Stimulated activated CD4-positive, alpha-beta T cell treated with anti-CD3 and anti-CD28 coated beads, Interleukin-15, amount 100 ng/mL, for 48 hours (primary cell): ENCODE measurements at regions not wholly inside any gene's neighbourhood (a gene's known extent, or its start where the extent isn't known, plus 50 kb on each side); places are given as distances from the start of the nearest gene placed in this dataset.
"Not testable (repeated sequence)": the region's sequence is repeated elsewhere in the genome, so short reads cannot be mapped to it uniquely, and the experiment has no call there.

Experiments used
- DNase-seq, 2 donors: peaks; one replicate each; pipeline ENCODE4 v3.0.0-alpha.2; 2020; ENCODE audit warnings: low read depth in 2 of 2

DNA sequence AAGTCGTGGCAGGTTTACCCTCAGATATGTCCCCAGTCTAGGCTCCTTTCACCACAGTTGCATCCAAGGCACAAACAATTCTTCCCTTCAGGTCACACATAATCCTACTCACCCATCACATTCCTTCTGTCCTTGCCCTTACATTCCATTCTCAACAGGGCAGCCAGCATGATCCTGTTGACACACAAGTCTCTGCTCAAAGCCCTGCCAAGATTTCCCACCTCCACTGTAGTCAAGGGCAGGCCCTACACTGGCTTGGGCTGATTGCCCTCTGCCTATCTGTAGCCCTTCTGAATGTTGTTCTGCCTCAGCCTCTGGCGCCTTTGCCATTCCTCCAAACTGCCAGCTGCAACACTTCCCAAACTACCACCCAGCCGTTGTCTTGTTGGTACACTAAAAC is 187.9 kb upstream of the AKR1E2 start:
- DNase-seq: no peak

DNA sequence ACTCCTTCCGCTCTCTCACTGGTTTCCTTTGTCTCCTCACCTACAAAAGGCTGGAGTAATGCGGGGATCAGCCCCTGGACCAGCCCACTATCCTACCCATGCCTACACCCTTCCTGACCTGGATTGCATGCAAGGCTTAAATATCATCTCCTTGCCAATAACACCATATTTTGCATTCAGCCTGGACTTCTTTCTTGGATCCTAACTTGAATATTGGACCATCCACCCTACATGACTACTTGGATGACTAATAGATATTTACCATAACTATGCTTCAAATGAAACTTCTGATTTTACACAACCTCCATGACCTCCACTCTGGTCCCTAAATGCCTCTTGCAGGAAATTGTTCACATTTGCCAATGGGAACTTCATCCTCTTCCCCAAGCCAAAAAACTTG is 188.3 kb upstream of the AKR1E2 start:
- DNase-seq: no peak

DNA sequence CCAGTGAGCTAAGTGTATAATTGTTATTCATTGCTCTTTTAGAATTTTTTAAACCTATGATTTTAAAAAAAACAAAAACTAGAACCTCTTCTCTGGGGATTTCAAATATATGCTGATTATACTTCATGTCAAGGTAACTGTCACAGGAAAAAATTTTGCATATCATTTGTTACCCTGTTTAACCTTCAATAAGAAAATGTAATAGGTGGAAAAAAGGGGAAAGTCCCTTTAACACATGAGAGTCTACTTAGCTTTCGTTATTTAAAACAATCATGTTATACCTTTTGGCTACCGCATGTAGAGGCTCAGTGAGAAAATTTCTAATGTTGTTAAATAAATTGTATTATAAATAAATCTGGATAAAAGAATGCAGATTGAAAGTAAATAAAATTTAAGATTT is 190.1 kb upstream of the AKR1E2 start:
- DNase-seq: no peak

DNA sequence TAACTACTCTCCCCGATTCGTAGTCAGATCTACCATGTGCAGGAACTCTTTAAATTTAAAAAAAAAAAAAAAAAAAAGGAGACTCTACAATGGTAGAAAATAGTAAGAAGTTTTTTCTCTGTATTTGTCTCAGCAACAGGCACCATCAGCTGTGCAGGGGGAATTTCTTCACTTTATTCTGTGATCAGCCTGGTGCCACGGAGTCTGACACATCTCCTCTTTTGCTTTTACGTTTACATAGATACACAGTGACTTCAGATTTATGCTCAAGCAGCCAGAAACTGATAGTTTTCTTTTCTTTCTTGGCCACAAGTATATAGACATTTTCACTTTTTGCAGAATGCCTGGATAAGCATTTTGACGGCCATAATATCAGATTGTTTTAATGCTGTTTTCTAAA is 190.6 kb upstream of the AKR1E2 start:
- no peak for DNase-seq

DNA sequence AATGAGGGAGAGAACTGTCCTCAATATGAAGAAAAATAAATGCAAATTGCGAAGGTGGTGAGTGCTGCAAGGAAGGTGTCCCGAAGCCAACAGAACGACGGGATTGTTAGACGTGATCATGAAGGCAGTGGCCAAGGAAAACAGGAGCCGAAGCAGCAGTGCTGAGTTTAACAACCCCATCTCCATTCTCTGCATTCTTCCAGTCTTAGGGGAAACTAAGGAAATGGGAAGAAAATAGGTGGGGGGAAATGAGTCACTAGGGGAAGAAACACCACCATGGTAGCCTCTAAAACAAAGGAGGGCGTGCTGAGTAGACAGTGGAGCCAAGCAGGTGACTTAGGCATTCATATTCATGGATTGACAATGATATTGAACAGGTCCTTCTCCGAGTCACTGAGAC is 192.2 kb upstream of the AKR1E2 start:
- no peak for DNase-seq

DNA sequence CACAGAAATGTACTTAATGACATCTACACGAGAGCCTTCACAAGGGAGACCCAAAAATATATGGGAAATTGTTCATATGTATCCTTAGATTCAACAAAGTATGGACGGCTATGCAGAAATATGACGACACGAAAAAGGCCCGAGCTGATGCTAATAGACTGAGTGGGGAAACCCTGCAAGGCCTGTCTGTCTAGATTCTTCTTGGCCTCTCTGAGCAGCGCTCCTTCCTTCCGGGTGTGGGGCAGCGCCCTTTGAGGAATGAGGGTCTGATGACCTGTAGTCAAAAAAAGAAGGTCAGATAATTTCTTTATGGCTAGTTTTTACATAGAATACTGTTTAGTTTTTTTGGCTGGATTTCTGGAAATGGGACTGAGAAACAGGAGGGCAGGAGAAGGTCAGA is 192.8 kb upstream of the AKR1E2 start:
- no peak for DNase-seq

DNA sequence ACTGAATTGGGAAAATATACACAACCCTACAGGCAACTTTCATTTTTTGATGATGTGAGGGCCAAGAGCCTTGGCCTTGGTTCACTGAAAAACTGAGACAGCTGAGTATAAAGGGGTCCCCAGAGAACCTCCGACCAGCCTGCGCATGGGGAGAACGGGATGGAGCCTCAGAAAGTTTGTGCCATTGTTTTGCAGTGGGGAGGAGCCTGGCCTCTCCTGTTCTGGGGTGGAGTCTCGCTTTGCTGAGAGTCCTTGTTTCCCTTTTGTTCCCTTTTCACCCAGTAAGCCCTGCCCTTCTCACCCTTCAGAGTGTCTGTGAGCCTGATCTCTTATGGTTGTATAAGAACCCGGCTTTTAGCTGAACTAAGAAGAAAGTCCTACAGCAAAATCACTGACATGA is 193.2 kb upstream of the AKR1E2 start:
- no peak for DNase-seq

DNA sequence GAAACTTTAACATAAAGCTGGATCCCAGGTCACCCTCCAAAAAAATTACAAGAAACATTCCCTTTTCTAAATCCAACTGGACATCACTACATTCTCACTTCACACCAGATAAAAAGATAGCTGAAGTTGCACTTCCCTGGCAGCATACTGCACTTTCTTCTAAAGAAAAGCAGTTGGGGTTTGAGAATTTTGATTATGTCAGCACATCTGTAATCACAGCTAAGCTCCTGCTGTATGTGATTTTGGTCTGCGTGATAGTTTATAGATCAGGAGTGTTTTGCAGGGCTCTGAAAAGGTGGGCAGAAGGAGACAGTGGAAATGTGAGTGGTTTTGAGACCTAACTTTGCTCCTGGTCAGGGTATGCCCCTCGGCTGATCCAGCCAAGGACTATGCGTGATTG is 199.1 kb upstream of the AKR1E2 start:
- no peak for DNase-seq

DNA sequence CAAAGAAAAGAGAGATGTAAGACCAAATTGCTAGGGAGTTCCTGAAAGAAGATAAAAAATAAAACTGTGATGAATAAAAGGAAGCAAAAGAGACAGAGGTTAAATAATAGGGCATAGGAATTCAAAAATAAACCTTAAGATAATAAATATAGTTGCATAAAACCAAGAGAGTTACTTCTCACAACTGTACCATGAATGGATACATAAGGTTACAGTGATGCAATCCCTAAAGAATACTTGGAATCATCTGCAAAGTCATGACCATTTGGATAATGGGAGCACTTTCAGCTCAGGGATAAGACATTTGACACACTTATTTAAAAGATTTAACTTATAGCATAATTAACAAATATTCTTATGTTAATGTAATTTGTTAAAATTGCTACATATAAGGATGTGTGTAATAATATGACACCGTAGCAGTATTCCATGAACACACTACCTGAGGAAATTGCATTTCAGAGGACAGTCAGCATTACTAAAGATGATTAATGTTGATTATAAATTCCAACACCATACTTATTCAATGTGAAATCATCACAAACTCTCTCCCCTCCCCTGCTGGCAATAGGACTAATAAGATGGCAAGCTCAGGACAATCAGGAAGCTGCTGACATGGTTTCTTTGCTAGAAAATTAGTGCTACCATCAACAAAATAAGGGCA is 202.1 kb upstream of the AKR1E2 start:
- no peak for DNase-seq

DNA sequence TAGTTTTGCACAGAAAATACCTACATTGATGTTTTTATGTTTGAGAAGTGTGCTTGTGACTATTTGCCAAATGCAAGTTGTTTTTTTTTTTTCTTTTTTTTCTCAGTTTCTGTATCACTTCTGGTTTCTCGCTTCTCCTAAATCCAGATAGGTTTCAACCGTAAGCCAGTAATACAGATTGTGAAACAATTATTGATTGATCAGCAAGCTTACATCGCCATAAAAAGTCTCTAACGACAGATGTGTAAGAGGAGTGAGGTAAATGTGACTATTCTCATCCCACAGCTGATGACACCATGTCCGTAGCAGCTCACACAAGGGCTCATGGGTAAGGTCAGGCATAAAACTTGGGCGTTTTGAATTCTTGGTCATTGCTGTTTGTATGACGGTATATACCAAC is 202.8 kb upstream of the AKR1E2 start:
- DNase-seq: no peak

DNA sequence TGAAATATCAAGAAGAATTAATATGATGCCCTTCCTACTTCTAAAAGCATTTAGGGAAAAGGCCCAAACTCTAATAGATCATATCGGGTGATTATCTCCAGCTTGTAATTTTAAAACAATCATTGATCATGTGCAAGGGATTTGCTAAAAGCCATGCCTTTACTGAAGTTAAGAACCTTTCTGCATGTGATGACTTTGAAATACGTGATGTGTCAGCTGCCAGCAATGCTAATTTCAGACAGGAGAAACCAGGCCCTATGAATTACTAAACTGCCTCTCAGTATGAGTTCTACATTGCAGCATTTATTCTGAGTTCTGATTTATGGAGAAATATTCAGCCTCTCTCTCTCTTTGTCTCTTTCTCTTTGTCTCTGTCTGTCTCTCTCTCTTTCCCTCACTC is 203.6 kb upstream of the AKR1E2 start:
- no peak for DNase-seq

DNA sequence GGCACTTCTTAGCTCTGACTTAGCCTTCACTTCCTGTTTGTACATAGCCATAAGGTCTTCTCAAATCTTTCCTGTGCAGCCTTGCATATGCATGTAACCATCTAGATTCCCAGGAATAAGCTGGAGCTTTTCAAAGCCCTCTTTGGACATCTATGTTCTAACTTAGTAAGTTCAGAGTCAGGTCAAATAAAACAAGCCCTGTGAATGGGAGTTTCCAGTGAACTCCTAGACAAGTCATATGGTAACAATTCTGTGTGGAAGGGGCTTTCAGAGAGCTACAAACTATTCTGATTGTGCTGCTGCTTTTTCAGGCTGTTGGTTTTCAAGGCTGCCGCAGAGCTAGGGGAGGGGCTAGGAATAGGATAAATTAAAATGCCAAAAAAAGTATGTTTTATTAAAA is 208.4 kb upstream of the AKR1E2 start:
- DNase-seq: no peak

DNA sequence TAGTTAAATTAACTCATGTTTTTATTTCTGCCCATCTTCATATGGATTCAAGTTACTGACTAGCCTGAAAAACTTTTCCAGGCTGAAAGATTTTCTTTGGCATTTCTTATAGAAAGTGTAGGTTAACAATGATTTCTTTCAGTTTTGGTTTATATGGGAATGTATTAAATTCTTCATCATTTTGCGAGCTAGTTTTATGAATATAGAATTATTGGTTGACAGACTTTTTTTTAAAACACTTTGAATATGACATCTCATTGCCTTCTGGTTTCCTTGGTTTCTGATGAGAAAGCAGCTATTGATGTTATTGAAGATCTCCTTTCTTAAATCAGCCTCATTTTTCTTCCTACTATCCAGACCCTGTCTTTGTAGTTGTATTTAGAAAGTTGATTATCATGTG is 211.0 kb upstream of the AKR1E2 start:
- no peak for DNase-seq

DNA sequence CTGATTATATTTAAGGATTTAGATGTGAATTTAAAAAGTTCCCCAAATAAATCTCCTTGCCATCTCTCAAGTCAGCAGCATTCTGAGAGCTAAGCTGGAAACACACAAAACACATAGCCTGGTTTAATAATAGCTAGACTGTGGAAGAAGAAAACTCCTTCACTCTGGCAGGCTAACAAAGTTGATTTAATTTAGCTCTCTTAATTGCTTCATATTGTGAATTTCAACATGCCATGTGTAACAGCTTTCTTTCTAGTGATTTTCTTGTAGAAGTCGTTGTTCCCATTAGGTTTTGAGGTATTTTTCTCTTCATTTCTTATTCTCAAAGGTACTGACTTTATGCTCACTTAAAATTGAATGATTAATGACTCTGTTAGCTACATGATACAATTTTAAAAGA is 216.8 kb upstream of the AKR1E2 start:
- no peak for DNase-seq

DNA sequence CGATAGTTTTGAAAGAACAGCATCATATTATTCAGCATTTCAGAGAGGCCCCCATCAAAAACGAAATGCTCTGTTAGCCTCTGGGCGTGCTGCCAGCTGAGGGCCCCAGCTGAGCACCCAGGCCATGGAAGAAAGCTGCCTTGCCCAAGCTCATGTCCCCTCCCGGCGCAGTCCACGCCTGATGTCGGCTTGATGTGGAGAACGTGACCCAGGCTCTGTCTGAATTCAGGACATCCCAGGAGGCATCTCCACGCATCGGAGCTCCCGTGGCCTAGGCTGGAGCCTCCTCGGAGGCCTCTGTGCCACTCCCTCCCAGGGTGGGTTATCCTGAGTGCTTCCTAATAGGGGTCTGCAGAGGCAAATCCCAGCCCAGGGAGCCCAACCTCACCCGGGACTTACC is 218.3 kb upstream of the AKR1E2 start:
- DNase-seq: no peak

DNA sequence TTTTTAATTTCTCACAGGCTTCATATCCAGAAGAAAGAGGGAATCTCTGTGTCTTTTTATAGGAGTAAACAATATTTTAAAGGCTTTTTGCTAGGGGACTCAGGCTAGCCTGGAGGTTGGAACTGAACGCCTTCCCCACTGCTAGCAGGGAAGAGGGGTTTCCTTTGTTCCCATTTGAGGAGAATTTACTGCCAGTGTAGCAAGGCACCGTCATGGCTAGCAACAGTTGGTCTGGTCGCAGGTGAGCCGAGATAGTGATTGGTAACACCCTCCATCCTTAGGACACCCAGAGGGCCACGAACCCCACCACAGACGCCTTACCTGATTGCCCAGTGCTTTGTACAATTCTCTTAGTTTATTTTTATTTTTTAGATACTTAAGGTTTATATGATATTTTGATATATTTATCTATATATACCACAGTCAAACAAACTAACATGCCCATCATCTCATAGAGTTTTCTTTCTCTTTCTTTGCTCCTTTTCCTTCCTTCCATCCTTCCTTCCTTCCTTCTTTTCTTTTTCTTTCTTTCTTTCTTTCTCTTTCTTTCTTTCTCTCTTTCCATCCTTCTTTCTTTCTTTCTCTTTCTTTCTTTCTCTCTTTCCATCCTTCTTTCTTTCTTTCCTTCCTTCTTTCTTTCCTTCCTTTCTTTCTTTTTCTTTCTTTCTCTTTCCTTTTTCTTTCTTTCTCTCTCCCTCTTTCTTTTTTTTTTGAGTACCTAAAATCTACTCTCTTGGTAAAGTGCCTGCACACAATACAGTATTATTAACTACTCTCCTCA is 219.0 kb upstream of the AKR1E2 start:
- DNase-seq: no peak

DNA sequence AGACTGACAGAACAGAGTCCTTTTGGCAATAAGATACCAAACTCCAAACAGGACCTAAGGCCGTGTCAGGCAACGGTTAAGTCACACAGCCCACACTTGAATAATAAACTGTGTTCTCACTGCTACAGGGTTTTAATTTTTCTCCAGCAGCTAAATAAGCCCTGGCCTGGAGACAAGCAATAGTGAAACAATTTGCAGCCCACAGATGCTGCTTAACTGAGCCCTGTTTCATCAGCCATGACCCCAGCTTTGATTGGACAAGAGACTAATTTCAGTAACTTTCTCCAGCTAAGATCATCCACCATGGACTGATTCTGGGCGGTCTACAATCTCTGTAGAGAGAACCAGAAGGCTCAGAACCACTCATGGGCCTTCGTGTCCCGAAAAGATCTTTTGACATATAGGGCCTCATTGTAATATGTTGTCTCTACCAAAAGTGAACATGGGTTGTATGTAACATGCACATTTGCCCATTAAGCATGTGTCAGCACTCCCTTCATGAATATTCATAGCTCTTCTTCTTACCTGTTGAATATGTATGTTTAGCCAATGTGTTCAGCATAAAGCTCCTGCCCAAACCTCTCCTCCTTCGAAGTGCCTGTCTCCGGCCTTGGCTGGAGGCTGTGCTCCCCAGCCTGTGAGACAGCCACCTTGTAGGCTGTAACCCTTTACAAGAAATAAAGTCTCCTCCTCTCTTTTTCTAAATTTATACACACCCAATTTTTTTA is 223.1 kb upstream of the AKR1E2 start:
- no peak for DNase-seq

DNA sequence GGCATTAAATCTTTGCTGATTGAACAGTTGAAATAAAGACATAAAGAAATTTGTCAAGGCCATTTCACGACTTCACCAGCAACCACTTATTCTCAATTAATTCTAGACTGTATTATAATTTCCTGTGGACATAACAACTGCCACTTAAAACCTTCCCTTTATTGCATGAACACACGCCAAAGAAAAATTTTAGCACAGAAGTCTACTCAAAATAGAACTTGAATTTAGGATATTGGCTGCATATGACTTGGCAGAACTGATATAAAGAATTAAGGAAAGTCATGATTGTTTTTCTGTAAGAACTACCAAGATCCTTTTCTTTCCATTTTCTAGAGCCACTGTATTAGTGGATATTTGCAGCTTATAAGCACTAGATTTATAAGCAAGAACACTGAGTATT is 226.5 kb upstream of the AKR1E2 start:
- no peak for DNase-seq

DNA sequence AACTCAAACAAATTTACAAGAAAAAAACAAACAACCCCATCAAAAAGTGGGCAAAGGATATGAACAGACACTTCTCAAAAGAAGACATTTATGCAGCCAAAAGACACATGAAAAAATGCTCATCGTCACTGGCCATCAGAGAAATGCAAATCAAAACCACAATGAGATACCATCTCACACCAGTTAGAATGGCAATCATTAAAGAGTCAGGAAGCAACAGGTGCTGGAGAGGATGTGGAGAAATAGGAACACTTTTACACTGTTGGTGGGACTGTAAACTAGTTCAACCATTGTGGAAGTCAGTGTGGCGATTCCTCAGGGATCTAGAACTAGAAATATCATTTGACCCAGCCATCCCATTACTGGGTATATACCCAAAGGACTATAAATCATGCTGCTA is 228.1 kb upstream of the AKR1E2 start:
- not testable (repeated sequence) for DNase-seq

DNA sequence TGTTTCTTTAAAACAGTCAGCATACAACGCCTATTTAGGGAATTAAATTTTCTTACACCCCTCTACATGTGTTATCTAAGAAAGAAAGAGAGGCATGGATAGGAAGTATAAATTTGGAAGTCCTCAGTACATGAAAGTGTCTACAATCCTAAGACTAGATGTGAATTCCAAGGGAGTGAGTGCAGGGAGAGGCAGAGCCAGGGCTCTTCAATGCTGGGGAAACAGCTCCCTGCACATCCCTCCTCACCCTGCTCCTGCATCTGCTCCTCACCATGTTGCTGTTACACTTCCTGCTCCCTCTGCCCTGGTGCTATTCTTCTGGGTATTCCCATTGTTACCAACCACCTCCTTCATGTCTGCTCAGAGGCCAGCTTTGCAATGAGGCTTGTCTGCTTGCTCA is 229.1 kb upstream of the AKR1E2 start:
- DNase-seq: no peak

DNA sequence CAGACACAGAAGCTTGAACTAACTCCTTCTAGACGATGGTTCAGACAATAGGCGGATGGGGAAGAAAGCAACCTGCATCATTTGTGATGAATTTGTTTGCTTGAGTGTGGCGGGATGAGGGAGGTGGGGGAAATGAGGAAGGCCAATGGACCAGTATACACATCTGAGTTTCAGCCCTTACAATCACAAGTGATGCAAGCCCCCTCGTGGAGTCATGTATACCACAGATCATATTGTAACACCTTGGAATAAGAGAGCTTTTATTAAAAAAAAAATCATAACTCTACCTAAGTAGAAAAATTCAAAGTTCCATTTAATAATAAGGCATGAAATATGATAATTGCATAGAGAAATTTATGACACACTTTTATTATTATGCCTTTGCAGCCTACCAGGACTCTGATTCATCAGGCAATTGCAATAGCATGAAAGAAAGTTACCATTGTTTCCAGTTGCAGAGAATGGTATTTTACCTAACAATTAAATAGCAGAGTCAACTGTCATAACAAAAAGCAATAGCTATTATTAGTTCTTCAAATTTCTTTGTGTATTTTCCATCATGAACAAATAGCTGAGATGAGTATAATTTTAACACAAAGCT is 230.2 kb upstream of the AKR1E2 start:
- no peak for DNase-seq

DNA sequence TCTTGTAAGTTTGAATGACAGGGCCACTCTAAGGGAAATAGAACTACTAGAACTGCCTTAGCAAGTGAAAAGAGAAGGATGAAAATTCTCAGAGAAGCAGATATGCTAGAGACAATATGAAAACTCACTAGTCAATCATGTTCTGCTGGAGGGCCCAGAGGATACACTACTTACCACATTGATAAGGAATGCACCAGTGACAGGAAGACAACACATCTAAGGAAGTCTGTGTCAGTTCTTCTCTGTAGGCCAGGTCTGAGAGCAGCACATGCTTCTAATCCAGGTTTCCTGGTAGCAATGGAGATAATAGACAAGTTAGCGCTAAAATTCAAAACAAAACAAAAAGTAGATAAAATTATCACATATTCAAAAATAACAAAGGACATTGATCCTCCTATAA is 235.2 kb upstream of the AKR1E2 start:
- DNase-seq: no peak

DNA sequence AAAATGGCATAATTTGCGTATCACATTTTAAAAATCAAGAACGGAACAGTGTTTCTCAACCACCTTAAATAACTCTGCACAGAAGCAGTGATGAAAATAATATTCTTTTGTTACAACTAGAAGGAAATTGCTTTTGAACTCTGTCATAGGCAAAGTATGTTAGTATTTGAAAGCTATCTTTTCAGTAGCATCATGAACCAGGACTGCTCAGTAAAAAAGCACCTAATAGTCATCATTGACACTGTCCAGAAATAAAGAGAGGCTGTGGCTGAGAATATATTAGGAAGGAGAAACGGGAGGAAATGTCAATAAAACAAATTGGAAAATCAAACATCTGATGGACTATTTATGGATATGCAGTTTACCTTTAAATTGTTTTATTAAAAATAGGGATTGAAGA is 237.2 kb upstream of the AKR1E2 start:
- no peak for DNase-seq
